Activated CD8-positive, alpha-beta T cell treated with anti-CD3 and anti-CD28 coated beads for 36 hours (primary cell): ENCODE measurements at regions not wholly inside any gene's neighbourhood (a gene's known extent, or its start where the extent isn't known, plus 50 kb on each side); places are given as distances from the start of the nearest gene placed in this dataset.

Experiments
- ATAC-seq: fragments of 200-7000 bp; cut with Tn5 transposase; one replicate; pipeline ENCODE4 v1.10.0; 2021; ENCODE audit warnings: mild to moderate bottlenecking, moderate library complexity
- CTCF ChIA-PET: fragments of 350-600 bp; sonication (Branson Sonifier 250); formaldehyde crosslinking; loops from one replicate; lab custom pipeline; 2021; ENCODE audit warnings: antibody characterized with exemption; lab: Charles Lee
- POLR2A ChIA-PET: fragments of 350-600 bp; sonication (Branson Sonifier 250); formaldehyde crosslinking; loops from one replicate; lab custom pipeline; 2021; ENCODE audit warnings: antibody characterized with exemption; lab: Charles Lee
- DNase-seq: peaks from one replicate; pipeline ENCODE4 v3.0.0-alpha.2; 2020
- H3K27ac Mint-ChIP-seq: one replicate; pipeline ENCODE4 v1.8.0; 2021; ENCODE audit warnings: mild to moderate bottlenecking, mixed read lengths
- H3K27me3 Mint-ChIP-seq: one replicate; pipeline ENCODE4 v1.8.0; 2021; ENCODE audit warnings: mixed read lengths
- H3K36me3 Mint-ChIP-seq: one replicate; pipeline ENCODE4 v1.8.0; 2021; ENCODE audit warnings: low read depth, mixed read lengths
- H3K4me1 Mint-ChIP-seq: one replicate; pipeline ENCODE4 v1.8.0; 2021; ENCODE audit warnings: low read depth, mixed read lengths
- H3K4me3 Mint-ChIP-seq: one replicate; pipeline ENCODE4 v1.8.0; 2021; ENCODE audit warnings: mild to moderate bottlenecking, moderate library complexity, mixed read lengths
- H3K9me3 Mint-ChIP-seq: one replicate; pipeline ENCODE4 v1.8.0; 2021; ENCODE audit warnings: mixed read lengths
- CTCF ChIP-seq: fragments of 200-600 bp; IDR thresholded peaks from one replicate; pipeline ENCODE4 v1.8.0; 2022; ENCODE audit warnings: antibody characterized with exemption, mild to moderate bottlenecking
- intact Hi-C: fragments of 100-400 bp; cut with micrococcal nuclease; formaldehyde crosslinking; loops from one replicate; pipeline ENCODE4 v1.10.0; 2022

GRCh38 chr10:22481106-22481505, 135.8 kb downstream of the SPAG6 start:
- DNase-seq (no peak), ATAC-seq (no peak)
- H3K9me3 Mint-ChIP-seq, result no peaks in the 10 kb centered on the region
- CTCF ChIA-PET, result interaction anchor here (1.8 to 1.9 kb wide), 2 partner anchors 9 to 487 kb away, joined by 4 to 5 read pairs; no protein-coding TSS in a partner anchor
- no peak overlapping the region for H3K4me3 Mint-ChIP-seq
- TF ChIP-seq CTCF, result no peak
- peaks cover 16% of the 10 kb centered on the region for H3K4me1 Mint-ChIP-seq
- intact Hi-C loops, result no loop called here
- POLR2A ChIA-PET, result no interaction called here
- H3K27me3 Mint-ChIP-seq, result peaks cover 21% of the 10 kb centered on the region
- H3K27ac Mint-ChIP-seq, result no peak overlapping the region
- H3K36me3 Mint-ChIP-seq, result no peaks in the 10 kb centered on the region

GRCh38 chr10:22481687-22482539, 136.6 kb downstream of the SPAG6 start:
- no peaks in the 10 kb centered on the region for H3K9me3 Mint-ChIP-seq
- intact Hi-C loops, result no loop called here
- no peak overlapping the region for H3K4me3 Mint-ChIP-seq
- DNase-seq, result no peak
- peaks cover 14% of the 10 kb centered on the region for H3K4me1 Mint-ChIP-seq
- POLR2A ChIA-PET, result interaction anchor here (0.6 kb wide), 1 partner anchor 373 kb away, joined by 3 read pairs; no protein-coding TSS in a partner anchor
- no peaks in the 10 kb centered on the region for H3K36me3 Mint-ChIP-seq
- TF ChIP-seq CTCF, result no peak
- no peak for ATAC-seq
- H3K27me3 Mint-ChIP-seq, result peaks cover 18% of the 10 kb centered on the region
- CTCF ChIA-PET, result interaction anchor here (0.8 to 1.9 kb wide), 3 partner anchors 9 to 507 kb away, joined by 3 to 5 read pairs (median 4); no protein-coding TSS in a partner anchor
- no peak overlapping the region for H3K27ac Mint-ChIP-seq

GRCh38 chr10:22483132-22483531, 137.8 kb downstream of the SPAG6 start:
- no peaks in the 10 kb centered on the region for H3K36me3 Mint-ChIP-seq
- ChIA-PET CTCF (interaction anchor here (1.8 kb wide), 1 partner anchor 11 kb away, joined by 5 read pairs; no protein-coding TSS in a partner anchor), POLR2A (no interaction called here)
- no peak for ATAC-seq
- no peaks in the 10 kb centered on the region for H3K9me3 Mint-ChIP-seq
- no peak overlapping the region for H3K4me3 Mint-ChIP-seq
- no peak overlapping the region for H3K27ac Mint-ChIP-seq
- intact Hi-C loops, result no loop called here
- H3K4me1 Mint-ChIP-seq, result peaks cover 14% of the 10 kb centered on the region
- H3K27me3 Mint-ChIP-seq, result peaks cover 19% of the 10 kb centered on the region
- DNase-seq, result no peak
- no peak for TF ChIP-seq CTCF
